ENCODE measurements at regions not wholly inside any gene's neighbourhood (a gene's known extent, or its start where the extent isn't known, plus 50 kb on each side); places are given as distances from the start of the nearest gene placed in this dataset.

DNA sequence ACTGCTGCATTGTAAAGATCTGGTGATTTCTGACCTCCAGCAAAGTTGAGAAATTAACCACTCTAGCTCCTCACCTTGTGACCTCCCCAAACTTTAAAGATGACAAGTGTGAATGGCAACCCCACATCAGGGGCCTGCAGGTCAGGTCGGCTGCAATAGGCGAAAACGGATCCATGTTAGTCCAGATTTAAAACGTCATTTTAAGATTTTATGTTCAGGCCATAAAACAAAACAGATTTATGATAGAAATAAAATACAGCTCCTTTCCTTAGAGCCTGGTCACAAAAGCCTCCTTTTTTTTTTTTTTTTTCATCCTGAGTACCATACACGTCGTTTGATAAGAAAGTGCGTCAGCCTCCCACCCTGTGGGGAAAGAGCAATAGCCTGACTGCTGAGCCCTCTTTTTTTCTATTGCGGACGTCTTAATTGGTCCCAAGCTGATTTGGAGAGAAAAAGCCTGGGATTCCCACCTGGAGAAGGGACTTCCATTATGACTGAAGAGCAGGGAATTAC is 519.2 kb upstream of the NOX3 start:
- no peaks in the 10 kb centered on the region for H3K9me3 ChIP-seq
- 78 to 92% (median 91%) methylated on average over 9 of the region's 9 CpGs for WGBS, 5 donors
- no peaks in the 10 kb centered on the region for H3K27me3 ChIP-seq
- H3K27ac ChIP-seq, result no peak overlapping the region
- DNase-seq, result no peak
- no peaks in the 10 kb centered on the region for H3K36me3 ChIP-seq
- H3K4me3 ChIP-seq, result no peak overlapping the region
- TF ChIP-seq, protein P1, sequence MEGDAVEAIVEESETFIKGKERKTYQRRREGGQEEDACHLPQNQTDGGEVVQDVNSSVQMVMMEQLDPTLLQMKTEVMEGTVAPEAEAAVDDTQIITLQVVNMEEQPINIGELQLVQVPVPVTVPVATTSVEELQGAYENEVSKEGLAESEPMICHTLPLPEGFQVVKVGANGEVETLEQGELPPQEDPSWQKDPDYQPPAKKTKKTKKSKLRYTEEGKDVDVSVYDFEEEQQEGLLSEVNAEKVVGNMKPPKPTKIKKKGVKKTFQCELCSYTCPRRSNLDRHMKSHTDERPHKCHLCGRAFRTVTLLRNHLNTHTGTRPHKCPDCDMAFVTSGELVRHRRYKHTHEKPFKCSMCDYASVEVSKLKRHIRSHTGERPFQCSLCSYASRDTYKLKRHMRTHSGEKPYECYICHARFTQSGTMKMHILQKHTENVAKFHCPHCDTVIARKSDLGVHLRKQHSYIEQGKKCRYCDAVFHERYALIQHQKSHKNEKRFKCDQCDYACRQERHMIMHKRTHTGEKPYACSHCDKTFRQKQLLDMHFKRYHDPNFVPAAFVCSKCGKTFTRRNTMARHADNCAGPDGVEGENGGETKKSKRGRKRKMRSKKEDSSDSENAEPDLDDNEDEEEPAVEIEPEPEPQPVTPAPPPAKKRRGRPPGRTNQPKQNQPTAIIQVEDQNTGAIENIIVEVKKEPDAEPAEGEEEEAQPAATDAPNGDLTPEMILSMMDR (IDR thresholded peaks at IDR 0.05), result no peak
- no peak for TF ChIP-seq EP300 (IDR thresholded peaks at IDR 0.05)
- no peaks in the 10 kb centered on the region for H3K4me1 ChIP-seq
- intact Hi-C loops (cut with DNase I; ENCODE audit: low total_unique reads), result no loop called here

DNA sequence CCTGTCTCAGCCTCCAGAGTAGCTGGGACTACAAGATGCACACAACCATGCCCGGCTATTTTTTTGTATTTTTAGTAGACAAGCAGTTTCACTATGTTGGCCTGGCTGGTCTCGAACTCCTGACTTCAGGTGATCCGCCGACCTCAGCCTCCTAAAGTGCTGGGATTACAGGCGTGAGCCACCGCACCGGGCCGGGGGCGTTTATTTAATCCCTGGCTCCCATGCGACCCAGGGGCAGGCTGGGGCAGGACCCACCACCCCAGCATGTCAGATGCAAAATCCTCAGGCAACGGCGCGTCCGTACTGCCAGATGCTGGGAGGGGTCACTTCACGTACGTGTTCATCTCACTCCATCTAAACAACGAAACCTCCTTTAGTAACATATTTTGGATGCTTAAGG is 518.7 kb upstream of the NOX3 start:
- Histone ChIP-seq H3K27me3 (no peaks in the 10 kb centered on the region), H3K36me3 (no peaks in the 10 kb centered on the region), H3K4me3 (no peak overlapping the region), H3K9me3 (no peaks in the 10 kb centered on the region), H3K4me1 (no peaks in the 10 kb centered on the region), H3K27ac (no peak overlapping the region)
- TF ChIP-seq POLR2A (IDR thresholded peaks at IDR 0.05), result no peak
- no peak for TF ChIP-seq EP300 (IDR thresholded peaks at IDR 0.05)
- TF ChIP-seq, protein P1 (IDR thresholded peaks at IDR 0.05), result no peak
- TF ChIP-seq POLR2AphosphoS5 (IDR thresholded peaks at IDR 0.05), result no peak
- 88 to 96% (median 94%) methylated on average over 17 of the region's 17 CpGs for WGBS, 5 donors
- intact Hi-C loops (cut with DNase I; ENCODE audit: low total_unique reads), result no loop called here
- no peak for DNase-seq

DNA sequence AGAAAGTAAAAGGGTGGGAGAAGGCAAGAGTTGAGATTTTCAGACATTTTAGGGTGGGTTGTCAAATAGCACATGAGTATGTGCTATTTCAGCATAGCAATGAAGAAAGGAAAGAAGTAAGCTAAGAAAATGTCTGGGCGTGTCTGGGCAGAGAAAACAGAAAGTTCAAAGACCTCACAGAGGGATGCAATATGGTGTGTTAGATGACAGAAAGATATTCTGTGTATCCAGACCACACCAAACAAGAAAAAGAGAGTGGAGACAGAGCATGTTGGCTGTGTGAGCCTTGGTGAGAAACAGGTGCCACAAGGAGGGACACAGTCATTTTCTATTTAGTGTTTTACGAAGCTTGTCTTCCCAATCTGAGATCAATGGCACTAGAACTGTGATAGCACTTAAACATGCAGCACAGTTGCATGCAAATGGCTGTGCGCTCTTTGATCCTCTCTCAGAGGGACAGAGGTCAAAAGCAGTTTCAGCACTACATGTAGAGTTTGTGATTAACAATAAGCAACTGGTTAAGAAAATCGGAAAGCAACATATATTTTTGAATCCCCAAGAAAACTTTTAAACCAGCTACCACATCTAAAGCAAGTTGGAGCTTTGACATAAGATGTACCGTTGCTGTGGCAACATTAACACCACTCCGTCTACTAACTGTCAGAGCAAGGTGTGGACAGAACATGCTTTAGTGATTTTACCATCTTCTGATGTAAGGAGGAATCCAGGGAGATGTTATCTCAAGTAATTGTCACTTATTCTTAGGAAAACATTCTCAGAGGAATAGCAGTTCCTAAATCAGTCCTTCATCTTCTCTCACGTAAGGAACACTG is 515.5 kb upstream of the NOX3 start:
- no peaks in the 10 kb centered on the region for H3K4me1 ChIP-seq
- DNase-seq, result no peak
- intact Hi-C loops (cut with DNase I; ENCODE audit: low total_unique reads), result no loop called here
- H3K36me3 ChIP-seq, result no peaks in the 10 kb centered on the region
- 70 to 84% (median 76%) methylated on average over 7 of the region's 7 CpGs for WGBS, 5 donors
- no peaks in the 10 kb centered on the region for H3K27me3 ChIP-seq
- no peak overlapping the region for H3K4me3 ChIP-seq
- TF ChIP-seq, protein P1 (IDR thresholded peaks at IDR 0.05), result no peak
- TF ChIP-seq EP300 (IDR thresholded peaks at IDR 0.05) (no peak), POLR2A (IDR thresholded peaks at IDR 0.05) (no peak), POLR2AphosphoS5 (IDR thresholded peaks at IDR 0.05) (no peak)
- H3K27ac ChIP-seq, result no peak overlapping the region
- H3K9me3 ChIP-seq, result no peaks in the 10 kb centered on the region

DNA sequence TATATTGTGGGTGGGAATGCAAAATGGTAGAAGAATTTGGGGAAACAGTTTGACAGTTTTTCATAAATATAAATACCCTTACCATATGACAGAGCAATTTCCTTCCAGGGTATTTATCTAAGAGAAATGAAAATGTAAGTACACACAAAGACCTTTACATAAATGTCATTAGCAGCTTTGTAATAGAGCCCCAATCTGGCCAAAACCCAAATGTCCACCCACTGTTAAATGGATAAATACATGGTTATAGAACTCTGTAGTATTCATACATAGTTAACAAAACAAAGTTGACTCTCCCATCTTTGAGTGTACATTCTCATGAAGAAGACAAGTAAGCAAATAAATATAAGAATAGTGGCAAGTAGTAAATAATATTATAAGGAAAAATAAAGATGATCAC is 514.8 kb upstream of the NOX3 start:
- Histone ChIP-seq H3K36me3 (no peaks in the 10 kb centered on the region), H3K27ac (no peak overlapping the region), H3K27me3 (no peaks in the 10 kb centered on the region), H3K4me3 (no peak overlapping the region), H3K9me3 (no peaks in the 10 kb centered on the region), H3K4me1 (no peaks in the 10 kb centered on the region)
- intact Hi-C loops (cut with DNase I; ENCODE audit: low total_unique reads), result no loop called here
- TF ChIP-seq POLR2AphosphoS5 (IDR thresholded peaks at IDR 0.05) (no peak), EP300 (IDR thresholded peaks at IDR 0.05) (no peak), POLR2A (IDR thresholded peaks at IDR 0.05) (no peak)
- TF ChIP-seq, protein P1 (IDR thresholded peaks at IDR 0.05), result no peak
- no peak for DNase-seq

All from stomach (tissue), 8 donors.